Endothelial cell (in vitro differentiated cells): ENCODE measurements at regions not wholly inside any gene's neighbourhood (a gene's known extent, or its start where the extent isn't known, plus 50 kb on each side); places are given as distances from the start of the nearest gene placed in this dataset.

Experiments used
- DNase-seq: peaks from one replicate; pipeline ENCODE4 v3.0.0; 2021; ENCODE audit warnings: low spot score
- H3K27ac Mint-ChIP-seq: one replicate; pipeline ENCODE4 v1.8.0; 2021; ENCODE audit warnings: mixed read lengths, inconsistent platforms; ENCODE audit not compliant: unreplicated experiment
- H3K27me3 Mint-ChIP-seq: one replicate; pipeline ENCODE4 v1.8.0; 2021; ENCODE audit warnings: mild to moderate bottlenecking, moderate library complexity, mixed read lengths, inconsistent platforms; ENCODE audit not compliant: unreplicated experiment
- H3K36me3 Mint-ChIP-seq: one replicate; pipeline ENCODE4 v1.8.0; 2021; ENCODE audit warnings: mild to moderate bottlenecking, low read depth, mixed read lengths, inconsistent platforms; ENCODE audit not compliant: unreplicated experiment
- H3K4me1 Mint-ChIP-seq: one replicate; pipeline ENCODE4 v1.8.0; 2021; ENCODE audit warnings: mild to moderate bottlenecking, mixed read lengths, inconsistent platforms; ENCODE audit not compliant: unreplicated experiment
- H3K4me3 Mint-ChIP-seq: one replicate; pipeline ENCODE4 v1.8.0; 2021; ENCODE audit warnings: mild to moderate bottlenecking, mixed read lengths, inconsistent platforms; ENCODE audit not compliant: unreplicated experiment
- H3K9me3 Mint-ChIP-seq: one replicate; pipeline ENCODE4 v1.8.0; 2021; ENCODE audit warnings: mixed read lengths, inconsistent platforms; ENCODE audit not compliant: unreplicated experiment
- TF ChIP-seq, protein P1 (sequence below): fragments of 200-600 bp; sonication (generic); IDR thresholded peaks from one replicate; pipeline ENCODE4 v1.5.0; 2021; ENCODE audit warnings: antibody characterized with exemption; ENCODE audit not compliant: unreplicated experiment

DNA sequence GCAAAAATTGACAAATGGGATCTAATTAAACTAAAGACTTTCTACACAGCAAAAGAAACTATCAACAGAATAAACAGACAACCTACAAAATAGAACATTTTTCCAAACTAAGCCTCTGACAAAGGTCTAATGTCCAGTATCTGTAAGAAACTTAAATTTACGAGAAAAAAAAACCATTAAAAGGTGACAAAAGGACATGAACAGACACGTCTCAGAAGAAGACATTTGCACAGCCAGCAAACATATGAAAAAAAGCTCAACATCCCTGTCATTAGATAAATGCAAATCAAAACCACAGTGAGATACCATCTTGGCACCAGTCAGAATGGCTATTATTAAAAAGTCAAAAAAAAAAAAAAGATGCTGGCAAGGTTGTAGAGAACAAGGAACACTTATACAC lies 70.6 kb upstream of the GRIK2 start:
- H3K4me1 Mint-ChIP-seq = no peaks in the 10 kb centered on the region
- DNase-seq = no peak
- H3K36me3 Mint-ChIP-seq = no peaks in the 10 kb centered on the region
- H3K27me3 Mint-ChIP-seq = no peaks in the 10 kb centered on the region
- no peak overlapping the region for H3K4me3 Mint-ChIP-seq
- H3K27ac Mint-ChIP-seq = no peak overlapping the region
- TF ChIP-seq, protein P1, sequence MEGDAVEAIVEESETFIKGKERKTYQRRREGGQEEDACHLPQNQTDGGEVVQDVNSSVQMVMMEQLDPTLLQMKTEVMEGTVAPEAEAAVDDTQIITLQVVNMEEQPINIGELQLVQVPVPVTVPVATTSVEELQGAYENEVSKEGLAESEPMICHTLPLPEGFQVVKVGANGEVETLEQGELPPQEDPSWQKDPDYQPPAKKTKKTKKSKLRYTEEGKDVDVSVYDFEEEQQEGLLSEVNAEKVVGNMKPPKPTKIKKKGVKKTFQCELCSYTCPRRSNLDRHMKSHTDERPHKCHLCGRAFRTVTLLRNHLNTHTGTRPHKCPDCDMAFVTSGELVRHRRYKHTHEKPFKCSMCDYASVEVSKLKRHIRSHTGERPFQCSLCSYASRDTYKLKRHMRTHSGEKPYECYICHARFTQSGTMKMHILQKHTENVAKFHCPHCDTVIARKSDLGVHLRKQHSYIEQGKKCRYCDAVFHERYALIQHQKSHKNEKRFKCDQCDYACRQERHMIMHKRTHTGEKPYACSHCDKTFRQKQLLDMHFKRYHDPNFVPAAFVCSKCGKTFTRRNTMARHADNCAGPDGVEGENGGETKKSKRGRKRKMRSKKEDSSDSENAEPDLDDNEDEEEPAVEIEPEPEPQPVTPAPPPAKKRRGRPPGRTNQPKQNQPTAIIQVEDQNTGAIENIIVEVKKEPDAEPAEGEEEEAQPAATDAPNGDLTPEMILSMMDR = no peak
- H3K9me3 Mint-ChIP-seq = no peaks in the 10 kb centered on the region

DNA sequence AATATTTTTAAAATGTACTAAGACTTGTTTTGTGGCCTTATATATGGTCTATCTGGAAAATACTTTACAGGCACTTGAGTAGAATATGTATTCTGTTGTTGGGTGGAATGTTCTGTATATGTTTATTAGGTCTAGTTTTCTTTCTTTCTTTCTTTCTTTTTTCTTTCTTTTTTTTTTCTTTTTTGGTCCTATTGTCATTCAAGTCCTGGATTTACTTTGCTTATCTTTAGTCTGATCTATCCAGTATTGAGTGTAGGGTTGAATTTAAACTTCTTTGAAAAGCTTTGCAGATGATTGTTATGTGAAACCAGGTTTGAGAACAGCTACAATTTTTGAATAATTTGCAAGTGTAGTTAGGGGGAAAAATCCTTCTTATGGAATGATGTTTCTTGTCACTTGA lies 67.1 kb upstream of the GRIK2 start:
- no peak for DNase-seq
- no peaks in the 10 kb centered on the region for H3K9me3 Mint-ChIP-seq
- H3K27ac Mint-ChIP-seq = no peak overlapping the region
- H3K4me3 Mint-ChIP-seq = no peak overlapping the region
- TF ChIP-seq, protein P1 = no peak
- no peaks in the 10 kb centered on the region for H3K27me3 Mint-ChIP-seq
- H3K4me1 Mint-ChIP-seq = no peaks in the 10 kb centered on the region
- H3K36me3 Mint-ChIP-seq = no peaks in the 10 kb centered on the region

DNA sequence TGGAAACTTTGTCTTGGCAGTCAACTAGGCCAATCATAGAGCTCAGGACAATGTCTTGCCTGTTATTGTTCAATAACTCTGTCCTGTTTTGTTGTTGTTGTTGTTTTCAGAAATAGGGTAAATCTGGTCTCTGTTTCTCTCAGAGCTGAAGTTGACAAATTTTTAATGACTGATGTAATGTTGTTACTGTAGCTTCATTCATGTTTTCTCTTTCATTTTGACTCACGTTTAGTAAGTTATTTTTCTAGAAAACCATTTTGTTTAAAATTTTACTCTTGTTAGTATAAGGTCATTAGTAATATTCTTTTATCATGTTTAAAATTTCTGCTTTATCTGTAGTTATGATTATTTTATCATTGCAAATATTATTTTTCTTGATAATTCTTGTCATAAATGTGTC lies 51.6 kb upstream of the GRIK2 start:
- Mint-ChIP-seq H3K4me1 (no peaks in the 10 kb centered on the region), H3K27ac (no peak overlapping the region), H3K4me3 (no peak overlapping the region), H3K36me3 (no peaks in the 10 kb centered on the region), H3K27me3 (peaks cover 5% of the 10 kb centered on the region), H3K9me3 (no peaks in the 10 kb centered on the region)
- no peak for DNase-seq
- TF ChIP-seq, protein P1 = no peak
